GM12878 (cell line): ENCODE measurements at regions not wholly inside any gene's neighbourhood (a gene's known extent, or its start where the extent isn't known, plus 50 kb on each side); places are given as distances from the start of the nearest gene placed in this dataset.

ENCODE experiments used
- ATAC-seq: fragments of 200-7000 bp; cut with Tn5 transposase; 3 replicates; pipeline ENCODE4 v1.9.1; 2020; ENCODE audit warnings: mild to moderate bottlenecking, moderate library complexity
- BruUV-seq: library from RNA; stranded (reverse); fragments of 400-500 nt; replicated peaks from 2 replicates; lab custom pipeline; 2021; lab: Mats Ljungman, UMichigan
- CTCF ChIA-PET: fragments of 300-600 bp; sonication (Branson Sonifier 250); formaldehyde crosslinking; extraction: SDS; loops from one replicate; lab custom pipeline; 2021; ENCODE audit warnings: inconsistent platforms; lab: Yijun Ruan, JAX
- POLR2A ChIA-PET: fragments of 350-600 bp; formaldehyde crosslinking; extraction: SDS; loops from one replicate; lab custom pipeline; 2021; ENCODE audit warnings: inconsistent platforms; lab: Charles Lee
- RAD21 ChIA-PET: fragments of 300-600 bp; sonication (Branson Sonifier 250); formaldehyde crosslinking; loops from one replicate; lab custom pipeline; 2023; ENCODE audit warnings: antibody characterized with exemption; ENCODE audit not compliant: unreplicated experiment; lab: Charles Lee
- SMC1A ChIA-PET: fragments of 300-600 bp; sonication (Branson Sonifier 250); formaldehyde crosslinking; loops from one replicate; lab custom pipeline; 2023; ENCODE audit not compliant: unreplicated experiment, uncharacterized antibody; lab: Charles Lee
- DNase-seq: peaks from one replicate; pipeline ENCODE4 v3.0.0-alpha.2; 2011; ENCODE audit warnings: low read depth, low spot score
- FAIRE-seq: peaks from 3 replicates; lab custom pipeline; 2011; peaks lifted over from hg19 to GRCh38; lab: Jason Lieb, UNC
- H2AFZ ChIP-seq: 2 replicates; pipeline ENCODE4 v1.6.0; 2011; ENCODE audit warnings: low read depth, low read length, control low read depth; ENCODE audit not compliant: control insufficient read depth
- H3K27ac ChIP-seq: 2 replicates; pipeline ENCODE4 v1.5.1; 2011; ENCODE audit warnings: control low read depth; ENCODE audit not compliant: control insufficient read depth, insufficient read depth
- H3K27me3 ChIP-seq, 2 experiments: replicated peaks in 1 of 2; 2 replicates each; pipeline versions ENCODE4 v1.6.0 to v1.6.1; 2011; ENCODE audit warnings: low read length in 1 of 2; ENCODE audit not compliant: control insufficient read depth in 2 of 2, insufficient read depth in 2 of 2
- H3K36me3 ChIP-seq, 2 experiments: 2 replicates each; pipeline ENCODE4 v1.5.1; 2011; ENCODE audit warnings: low read length in 1 of 2; ENCODE audit not compliant: control insufficient read depth in 2 of 2, insufficient read depth in 2 of 2
- H3K4me1 ChIP-seq: 2 replicates; pipeline ENCODE4 v1.6.1; 2011; ENCODE audit warnings: mild to moderate bottlenecking, low read length, moderate library complexity, mixed read lengths; ENCODE audit not compliant: control insufficient read depth, insufficient read depth
- H3K4me2 ChIP-seq: 2 replicates; pipeline ENCODE4 v1.6.0; 2011; ENCODE audit warnings: control low read depth; ENCODE audit not compliant: control insufficient read depth, insufficient read depth
- H3K4me3 ChIP-seq: fragments of 200-600 bp; sonication (generic); 2 replicates; pipeline ENCODE4 v1.5.1; 2016
- H3K79me2 ChIP-seq: 2 replicates; pipeline ENCODE4 v1.6.0; 2011; ENCODE audit warnings: low read length; ENCODE audit not compliant: control insufficient read depth, insufficient read depth
- H3K9ac ChIP-seq: 2 replicates; pipeline ENCODE4 v1.8.0; 2011; ENCODE audit warnings: low read length, control low read depth, mixed read lengths; ENCODE audit not compliant: control insufficient read depth, insufficient read depth
- H3K9me3 ChIP-seq: replicated peaks from 3 replicates; pipeline ENCODE4 v1.5.1; 2011; ENCODE audit warnings: mild to moderate bottlenecking, low read length; ENCODE audit not compliant: control insufficient read depth, insufficient read depth
- H4K20me1 ChIP-seq: 2 replicates; pipeline ENCODE4 v1.6.0; 2011; ENCODE audit not compliant: control insufficient read depth, insufficient read depth
- E2F4 ChIP-seq: IDR thresholded peaks from 2 replicates; pipeline ENCODE4 v1.6.1; 2012; ENCODE audit warnings: low read depth, low read length, improper control_type of control experiment
- EED ChIP-seq: sonication (generic); IDR thresholded peaks from 2 replicates; pipeline ENCODE4 v1.6.1; 2016; ENCODE audit warnings: antibody characterized with exemption, low read depth
- ELK1 ChIP-seq: IDR thresholded peaks from 2 replicates; pipeline ENCODE4 v1.6.1; 2012; ENCODE audit warnings: low read depth, low read length, improper control_type of control experiment
- IKZF2 ChIP-seq, 2 experiments: fragments of 450-650 bp; IDR thresholded peaks; 2 replicates each; pipeline ENCODE4 v1.6.1; 2017; ENCODE audit warnings: mild to moderate bottlenecking in 2 of 2, moderate library complexity in 2 of 2
- IRF4 ChIP-seq: IDR thresholded peaks from 2 replicates; pipeline ENCODE4 v1.6.1; 2011; ENCODE audit warnings: low read depth, low read length
- PAX5 ChIP-seq: IDR thresholded peaks from 2 replicates; pipeline ENCODE4 v1.6.1; 2011; ENCODE audit warnings: low read depth, low read length, borderline replicate concordance
- POU2F2 ChIP-seq: IDR thresholded peaks from 3 replicates; pipeline ENCODE4 v1.6.1; 2011; ENCODE audit warnings: low read depth, mild to moderate bottlenecking, low read length, borderline replicate concordance
- TARDBP ChIP-seq: IDR thresholded peaks from 2 replicates; pipeline ENCODE4 v1.6.1; 2016; ENCODE audit warnings: borderline replicate concordance
- ZNF592 ChIP-seq: fragments of 450-650 bp; IDR thresholded peaks from 2 replicates; pipeline ENCODE4 v1.6.1; 2017; ENCODE audit warnings: mild to moderate bottlenecking, moderate library complexity
- WGBS: methylation state at CpG from one replicate; pipeline ENCODE4 v1.1.6; 2016; ENCODE audit warnings: low lambda C conversion rate; ENCODE audit not compliant: insufficient replicate concordance, insufficient coverage; ENCODE audit errors: missing lambda C conversion rate; 5-methylcytosine and 5-hydroxymethylcytosine counted together
- in situ Hi-C: fragments of 300-500 bp; cut with MboI; formaldehyde crosslinking; loops from 9 replicates; pipeline ENCODE4 v1.14.3; 2018; ENCODE audit warnings: mixed read lengths
- intact Hi-C: fragments of 100-400 bp; cut with micrococcal nuclease; formaldehyde crosslinking; loops from one replicate; pipeline ENCODE4 v1.14.2; 2022; ENCODE audit not compliant: unreplicated experiment
- TF ChIP-seq, protein P1 (sequence below): fragments of 150-350 bp; IDR thresholded peaks from 2 replicates; pipeline ENCODE4 v1.6.1; 2014; ENCODE audit warnings: mild to moderate bottlenecking, low read depth, low read length

DNA sequence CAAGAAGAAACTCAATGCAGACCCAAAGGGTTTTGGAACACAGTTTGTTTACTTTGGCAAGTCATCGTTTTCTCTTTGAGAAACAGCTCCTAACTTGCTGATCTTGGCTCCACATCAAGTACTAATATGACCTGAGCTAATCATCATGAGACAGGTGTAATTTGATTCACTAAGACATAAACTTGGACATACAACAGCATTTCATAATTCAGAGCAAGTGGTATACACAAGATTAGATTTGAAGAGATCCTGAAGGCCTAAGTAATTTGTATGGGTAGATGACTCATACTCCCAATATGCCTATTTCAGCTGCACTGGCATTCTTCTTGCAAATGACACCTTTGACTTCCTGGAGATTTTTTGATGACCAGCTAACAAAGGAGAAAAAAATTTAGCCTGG lies 1521.7 kb downstream of the RPA4 start:
- Histone ChIP-seq H3K27ac (no peak overlapping the region), H3K4me2 (no peak overlapping the region), H3K27me3 (no peaks in the 10 kb centered on the region), H2AFZ (no peak overlapping the region), H3K4me3 (no peak overlapping the region), H3K36me3 (no peaks in the 10 kb centered on the region), H3K9me3 (no peaks in the 10 kb centered on the region), H3K9ac (no peak overlapping the region), H3K79me2 (no peaks in the 10 kb centered on the region), H4K20me1 (no peaks in the 10 kb centered on the region), H3K4me1 (no peaks in the 10 kb centered on the region)
- ATAC-seq (no peak), FAIRE-seq (no peak), DNase-seq (no peak)
- ChIA-PET POLR2A (no interaction called here), RAD21 (no interaction called here), CTCF (no interaction called here), SMC1A (no interaction called here)
- BruUV-seq = no TSS peak
- in situ Hi-C loops (no loop called here), intact Hi-C loops (no loop called here)
- TF ChIP-seq ELK1 (no peak), EED (no peak), IRF4 (no peak), IKZF2 (IDR thresholded peaks at IDR 0.05) (no peak), PAX5 (no peak), POU2F2 (no peak), ZNF592 (no peak), E2F4 (no peak), TARDBP (no peak)
- TF ChIP-seq, protein P1, sequence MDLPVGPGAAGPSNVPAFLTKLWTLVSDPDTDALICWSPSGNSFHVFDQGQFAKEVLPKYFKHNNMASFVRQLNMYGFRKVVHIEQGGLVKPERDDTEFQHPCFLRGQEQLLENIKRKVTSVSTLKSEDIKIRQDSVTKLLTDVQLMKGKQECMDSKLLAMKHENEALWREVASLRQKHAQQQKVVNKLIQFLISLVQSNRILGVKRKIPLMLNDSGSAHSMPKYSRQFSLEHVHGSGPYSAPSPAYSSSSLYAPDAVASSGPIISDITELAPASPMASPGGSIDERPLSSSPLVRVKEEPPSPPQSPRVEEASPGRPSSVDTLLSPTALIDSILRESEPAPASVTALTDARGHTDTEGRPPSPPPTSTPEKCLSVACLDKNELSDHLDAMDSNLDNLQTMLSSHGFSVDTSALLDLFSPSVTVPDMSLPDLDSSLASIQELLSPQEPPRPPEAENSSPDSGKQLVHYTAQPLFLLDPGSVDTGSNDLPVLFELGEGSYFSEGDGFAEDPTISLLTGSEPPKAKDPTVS = no peak
- 0% methylated on average over 1 of the region's 1 CpG for WGBS
